HepG2 (cell line): ENCODE measurements at regions not wholly inside any gene's neighbourhood (a gene's known extent, or its start where the extent isn't known, plus 50 kb on each side); places are given as distances from the start of the nearest gene placed in this dataset.

ENCODE experiments used
- ATAC-seq: fragments of 200-7000 bp; cut with Tn5 transposase; 3 replicates; pipeline ENCODE4 v1.9.1; 2020; ENCODE audit warnings: mild to moderate bottlenecking, moderate library complexity
- BruUV-seq: library from RNA; stranded (reverse); fragments of 400-500 nt; replicated peaks from 2 replicates; lab custom pipeline; 2021; lab: Mats Ljungman, UMichigan
- CTCF ChIA-PET: fragments of 300-600 bp; formaldehyde crosslinking; extraction: SDS; loops from one replicate; lab custom pipeline; 2021; ENCODE audit warnings: low total read pairs, inconsistent platforms, low intra/inter-chr PET ratio; lab: Yijun Ruan, JAX
- POLR2A ChIA-PET: fragments of 350-600 bp; sonication (Branson Sonifier 250); formaldehyde crosslinking; loops from one replicate; lab custom pipeline; 2020; ENCODE audit warnings: antibody characterized with exemption, inconsistent platforms; lab: Yijun Ruan, JAX
- DNase-seq: peaks from one replicate; pipeline ENCODE4 v3.0.0-alpha.2; 2015; ENCODE audit warnings: low spot score
- FAIRE-seq: peaks from 3 replicates; lab custom pipeline; 2011; peaks lifted over from hg19 to GRCh38; lab: Jason Lieb, UNC
- H2AFZ ChIP-seq: one replicate; pipeline ENCODE4 v1.6.1; 2011; ENCODE audit warnings: low read length, inconsistent platforms
- H3K27ac ChIP-seq: fragments of 300-600 bp; 3 replicates; pipeline ENCODE4 v1.8.0; 2011; ENCODE audit warnings: mixed run types, mild to moderate bottlenecking, mixed read lengths, low read length, inconsistent platforms; ENCODE audit not compliant: insufficient read depth; ENCODE audit errors: extremely low read length
- H3K27me3 ChIP-seq, 2 experiments: fragments of 200-600 bp in 1 of 2; 2 replicates in 1 of 2; 3 replicates in 1 of 2; pipeline versions ENCODE4 v1.6.0 to v1.8.0; 2011; ENCODE audit warnings: low read length in 2 of 2, mild to moderate bottlenecking in 2 of 2, moderate library complexity in 2 of 2, inconsistent platforms in 1 of 2; ENCODE audit not compliant: insufficient read depth in 2 of 2, control insufficient read depth in 1 of 2
- H3K36me3 ChIP-seq, 2 experiments: fragments of 200-600 bp in 1 of 2; replicated peaks in 1 of 2; 2 replicates in 1 of 2; 3 replicates in 1 of 2; pipeline versions ENCODE4 v1.5.1 to v1.8.0; 2011; ENCODE audit warnings: low read length in 2 of 2, inconsistent platforms in 1 of 2; ENCODE audit not compliant: insufficient read depth in 2 of 2, control insufficient read depth in 1 of 2
- H3K4me1 ChIP-seq: 2 replicates; pipeline ENCODE4 v1.5.1; 2012; ENCODE audit warnings: low read length, inconsistent platforms; ENCODE audit not compliant: insufficient read depth
- H3K4me2 ChIP-seq: 2 replicates; pipeline ENCODE4 v1.6.0; 2011; ENCODE audit warnings: low read depth, low read length, inconsistent platforms
- H3K4me3 ChIP-seq, 3 experiments: fragments of 200-600 bp in 1 of 3; sonication (generic), shearing (Covaris generic) in 1 of 3; replicated peaks in 1 of 3; 2 replicates each; pipeline ENCODE4 v1.5.1; 2011 to 2016; ENCODE audit warnings: low read length in 3 of 3, inconsistent platforms in 2 of 3, low read depth in 2 of 3, mild to moderate bottlenecking in 2 of 3, control low read depth in 1 of 3, mixed read lengths in 1 of 3; ENCODE audit not compliant: insufficient read depth in 1 of 3
- H3K79me2 ChIP-seq: one replicate; pipeline ENCODE4 v1.6.1; 2011; ENCODE audit warnings: low read length, inconsistent platforms; ENCODE audit not compliant: insufficient read depth
- H3K9ac ChIP-seq: 2 replicates; pipeline ENCODE4 v1.6.0; 2011; ENCODE audit warnings: mild to moderate bottlenecking, low read depth, low read length, inconsistent platforms; ENCODE audit not compliant: insufficient read depth
- H3K9me3 ChIP-seq: 2 replicates; pipeline ENCODE4 v1.5.1; 2012; ENCODE audit warnings: mild to moderate bottlenecking, low read length
- H4K20me1 ChIP-seq: 2 replicates; pipeline ENCODE4 v1.6.0; 2011; ENCODE audit warnings: inconsistent platforms, mild to moderate bottlenecking, low read length, moderate library complexity; ENCODE audit not compliant: insufficient read depth
- EZH2 ChIP-seq: conservative IDR thresholded peaks from 2 replicates; pipeline ENCODE4 v1.6.1; 2012; ENCODE audit warnings: mild to moderate bottlenecking, low read depth, low read length, moderate library complexity
- PHF8 ChIP-seq: sonication (generic); formaldehyde crosslinking; IDR thresholded peaks from 2 replicates; pipeline ENCODE4 v1.5.0; 2020; ENCODE audit warnings: missing genetic modification reagents
- PRPF4 ChIP-seq: fragments of 200-400 bp; formaldehyde crosslinking; IDR thresholded peaks from 2 replicates; pipeline ENCODE4 v1.6.1; 2016; ENCODE audit warnings: low read length, low read depth; ENCODE audit not compliant: poor library complexity, severe bottlenecking
- SP2 ChIP-seq: sonication (generic); formaldehyde crosslinking; IDR thresholded peaks from 2 replicates; pipeline ENCODE4 v1.5.1; 2020; ENCODE audit warnings: mild to moderate bottlenecking, missing genetic modification reagents
- ZNF775 ChIP-seq: sonication (generic); formaldehyde crosslinking; IDR thresholded peaks from 2 replicates; pipeline ENCODE4 v1.4.0; 2020; ENCODE audit warnings: missing genetic modification reagents, mild to moderate bottlenecking, moderate library complexity, borderline replicate concordance
- WGBS: methylation state at CpG from one replicate; pipeline ENCODE4 v1.1.6; 2017; ENCODE audit warnings: low lambda C conversion rate; 5-methylcytosine and 5-hydroxymethylcytosine counted together
- in situ Hi-C: cut with HindIII; loops from 2 replicates; pipeline ENCODE4 v1.10.0; 2017; ENCODE audit warnings: low pct_unique_long_range_greater_than_20kb; ENCODE audit not compliant: extremely low pct_ligation_motif_present
- intact Hi-C: fragments of 100-400 bp; cut with micrococcal nuclease; formaldehyde crosslinking; loops from one replicate; pipeline ENCODE4 v1.10.0; 2022; ENCODE audit not compliant: unreplicated experiment

GRCh38 chr2:198351647-198352046 lies 547.3 kb downstream of the PLCL1 start:
- BruUV-seq = no TSS peak
- no peak for DNase-seq
- ATAC-seq = no peak
- no peaks in the 10 kb centered on the region for H3K4me1 ChIP-seq
- no peaks in the 10 kb centered on the region for H3K27me3 ChIP-seq
- H3K27ac ChIP-seq = no peak overlapping the region
- no peaks in the 10 kb centered on the region for H3K79me2 ChIP-seq
- H3K4me3 ChIP-seq = no peak overlapping the region
- no peaks in the 10 kb centered on the region for H4K20me1 ChIP-seq
- H3K36me3 ChIP-seq = no peaks in the 10 kb centered on the region
- in situ Hi-C loops (no loop called here), intact Hi-C loops (no loop called here)
- no peak for TF ChIP-seq ZNF775 (CRISPR knock-in tag)
- FAIRE-seq = no peak
- H3K4me2 ChIP-seq = no peak overlapping the region
- CTCF ChIA-PET = no interaction called here
- POLR2A ChIA-PET = no interaction called here
- no peaks in the 10 kb centered on the region for H3K9me3 ChIP-seq
- no peak overlapping the region for H3K9ac ChIP-seq
- no peak overlapping the region for H2AFZ ChIP-seq
- 2% methylated on average over 4 of the region's 4 CpGs for WGBS

- Histone ChIP-seq H3K27ac (no peak overlapping the region), H3K9me3 (no peaks in the 10 kb centered on the region), H3K36me3 (no peaks in the 10 kb centered on the region), H3K4me3 (no peak overlapping the region), H3K4me1 (no peaks in the 10 kb centered on the region), H2AFZ (no peak overlapping the region), H3K79me2 (no peaks in the 10 kb centered on the region), H4K20me1 (no peaks in the 10 kb centered on the region), H3K9ac (no peak overlapping the region), H3K27me3 (no peaks in the 10 kb centered on the region), H3K4me2 (no peak overlapping the region)
- BruUV-seq = no TSS peak
- DNase-seq = no peak
- 25% methylated on average over 4 of the region's 4 CpGs for WGBS
- ATAC-seq = no peak
- intact Hi-C loops (no loop called here), in situ Hi-C loops (no loop called here)
- ChIA-PET POLR2A (no interaction called here), CTCF (no interaction called here)
- FAIRE-seq = no peak
- no peak for TF ChIP-seq PHF8 (CRISPR knock-in tag)
- TF ChIP-seq EZH2 = no peak
- TF ChIP-seq SP2 (CRISPR knock-in tag) = no peak
- no peak for TF ChIP-seq PRPF4
Measured at GRCh38 chr2:198347946-198348345, 543.6 kb downstream of the PLCL1 start.
